ENCODE measurements at regions not wholly inside any gene's neighbourhood (a gene's known extent, or its start where the extent isn't known, plus 50 kb on each side); places are given as distances from the start of the nearest gene placed in this dataset.

- TF ChIP-seq CTCF (IDR thresholded peaks at IDR 0.05; ENCODE audit: poor library complexity, severe bottlenecking) (no peak), RAD21 (conservative IDR thresholded peaks at IDR 0.05) (no peak), EP300 (conservative IDR thresholded peaks at IDR 0.05; ENCODE audit: poor library complexity, severe bottlenecking) (no peak)
Measured at GRCh38 chr5:26009742-26010141, 1028.6 kb downstream of the CDH9 start.
